AG04450 (cell line): ENCODE measurements at regions not wholly inside any gene's neighbourhood (a gene's known extent, or its start where the extent isn't known, plus 50 kb on each side); places are given as distances from the start of the nearest gene placed in this dataset.

Source experiments
- CTCF ChIA-PET: fragments of 300-600, 350-600 bp; formaldehyde crosslinking; extraction: SDS; loops from one replicate; lab custom pipeline; 2022; ENCODE audit warnings: antibody characterized with exemption, inconsistent platforms; lab: Charles Lee
- POLR2A ChIA-PET: fragments of 350-600 bp; formaldehyde crosslinking; extraction: SDS; loops from one replicate; lab custom pipeline; 2021; ENCODE audit warnings: antibody characterized with exemption, inconsistent platforms; lab: Yijun Ruan, JAX
- DNase-seq: peaks from one replicate; pipeline ENCODE4 v3.0.0-alpha.2; 2011; ENCODE audit warnings: low read depth, low spot score
- H3K27ac ChIP-seq: one replicate; pipeline ENCODE4 v1.5.1; 2012; ENCODE audit warnings: low read depth, low read length, control low read depth
- H3K27me3 ChIP-seq: one replicate; pipeline ENCODE4 v1.6.0; 2012; ENCODE audit warnings: low read length; ENCODE audit not compliant: control insufficient read depth, insufficient read depth
- H3K4me3 ChIP-seq: 2 replicates; pipeline ENCODE4 v1.5.1; 2011; ENCODE audit warnings: mild to moderate bottlenecking, low read depth, low read length, control low read depth
- H3K9me3 ChIP-seq: 2 replicates; pipeline ENCODE4 v1.5.1; 2012; ENCODE audit warnings: low read length; ENCODE audit not compliant: control insufficient read depth, insufficient read depth
- TF ChIP-seq, protein P1 (sequence below): IDR thresholded peaks from 2 replicates; pipeline ENCODE4 v1.5.1; 2011; ENCODE audit warnings: low read depth, low read length, control low read depth, inconsistent platforms

DNA sequence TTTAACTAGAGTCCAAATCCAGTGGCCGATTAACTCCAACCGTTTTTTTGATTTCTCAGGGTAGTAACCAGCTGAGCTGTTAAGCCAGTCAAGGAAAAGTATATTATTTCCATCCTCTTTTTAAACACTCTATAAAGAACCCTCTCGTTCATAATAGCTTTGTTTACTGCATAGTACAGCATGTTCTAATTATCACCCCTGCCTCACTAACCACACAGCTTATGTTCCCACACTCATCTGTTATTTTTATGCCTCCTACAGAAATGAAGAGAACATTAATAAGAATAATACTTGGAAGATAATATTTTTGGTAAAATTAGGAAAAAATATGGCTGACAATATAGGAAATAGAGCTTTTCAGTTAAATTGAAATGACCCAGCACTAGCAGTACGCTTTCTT is 2132.8 kb upstream of the CELF4 start:
- no peak for DNase-seq
- no peak overlapping the region for H3K4me3 ChIP-seq
- POLR2A ChIA-PET = no interaction called here
- no peak overlapping the region for H3K27ac ChIP-seq
- H3K27me3 ChIP-seq = no peaks in the 10 kb centered on the region
- no peaks in the 10 kb centered on the region for H3K9me3 ChIP-seq
- CTCF ChIA-PET = interaction anchor here (0.5 kb wide), 1 partner anchor 14 kb away, joined by 4 read pairs; no protein-coding TSS in a partner anchor
- TF ChIP-seq, protein P1, sequence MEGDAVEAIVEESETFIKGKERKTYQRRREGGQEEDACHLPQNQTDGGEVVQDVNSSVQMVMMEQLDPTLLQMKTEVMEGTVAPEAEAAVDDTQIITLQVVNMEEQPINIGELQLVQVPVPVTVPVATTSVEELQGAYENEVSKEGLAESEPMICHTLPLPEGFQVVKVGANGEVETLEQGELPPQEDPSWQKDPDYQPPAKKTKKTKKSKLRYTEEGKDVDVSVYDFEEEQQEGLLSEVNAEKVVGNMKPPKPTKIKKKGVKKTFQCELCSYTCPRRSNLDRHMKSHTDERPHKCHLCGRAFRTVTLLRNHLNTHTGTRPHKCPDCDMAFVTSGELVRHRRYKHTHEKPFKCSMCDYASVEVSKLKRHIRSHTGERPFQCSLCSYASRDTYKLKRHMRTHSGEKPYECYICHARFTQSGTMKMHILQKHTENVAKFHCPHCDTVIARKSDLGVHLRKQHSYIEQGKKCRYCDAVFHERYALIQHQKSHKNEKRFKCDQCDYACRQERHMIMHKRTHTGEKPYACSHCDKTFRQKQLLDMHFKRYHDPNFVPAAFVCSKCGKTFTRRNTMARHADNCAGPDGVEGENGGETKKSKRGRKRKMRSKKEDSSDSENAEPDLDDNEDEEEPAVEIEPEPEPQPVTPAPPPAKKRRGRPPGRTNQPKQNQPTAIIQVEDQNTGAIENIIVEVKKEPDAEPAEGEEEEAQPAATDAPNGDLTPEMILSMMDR = no peak

- TF ChIP-seq, protein P1 = no peak
- ChIA-PET CTCF (no interaction called here), POLR2A (no interaction called here)
- Histone ChIP-seq H3K27ac (no peak overlapping the region), H3K27me3 (no peaks in the 10 kb centered on the region), H3K9me3 (no peaks in the 10 kb centered on the region), H3K4me3 (no peak overlapping the region)
- DNase-seq = no peak
Measured at GRCh38 chr18:39693359-39693758, 2127.8 kb upstream of the CELF4 start.

DNA sequence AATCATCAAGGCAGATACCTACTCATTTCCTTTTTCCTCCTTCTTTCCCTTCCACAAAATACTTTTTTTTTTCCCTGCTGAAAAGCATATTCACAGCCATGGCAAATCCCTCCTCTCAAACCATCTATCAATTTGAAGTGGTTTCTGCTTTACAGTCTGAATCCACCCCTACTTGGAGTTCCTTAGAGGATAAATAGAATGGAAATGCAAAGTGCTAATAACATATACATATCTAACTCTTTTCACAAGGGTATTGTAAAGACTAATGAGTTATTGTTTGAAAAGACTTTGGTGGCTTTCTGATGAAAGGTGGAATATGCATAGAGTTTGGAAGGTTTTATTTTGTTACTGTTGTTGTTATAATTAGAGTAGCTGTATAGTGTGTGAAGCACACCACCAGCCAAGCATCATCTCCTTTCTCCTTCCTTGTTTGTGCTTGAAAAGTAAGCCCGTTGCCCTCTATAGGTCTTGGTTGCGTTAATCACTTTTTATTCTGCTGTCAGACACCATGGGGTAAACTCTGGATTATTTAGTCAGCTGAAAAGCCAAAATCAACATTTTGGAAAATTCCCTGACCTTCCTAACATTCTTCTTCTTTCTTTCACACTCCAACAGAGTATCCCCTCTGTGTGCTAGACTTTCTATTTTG is 2126.9 kb upstream of the CELF4 start:
- TF ChIP-seq, protein P1 = no peak
- no peaks in the 10 kb centered on the region for H3K9me3 ChIP-seq
- no peaks in the 10 kb centered on the region for H3K27me3 ChIP-seq
- ChIA-PET CTCF (no interaction called here), POLR2A (interaction anchor here (0.7 kb wide), 1 partner anchor 1690 kb away, joined by 4 read pairs; no protein-coding TSS in a partner anchor)
- H3K4me3 ChIP-seq = no peak overlapping the region
- H3K27ac ChIP-seq = no peak overlapping the region
- no peak for DNase-seq

- H3K27ac ChIP-seq = no peak overlapping the region
- no peak overlapping the region for H3K4me3 ChIP-seq
- TF ChIP-seq, protein P1 = no peak
- no peaks in the 10 kb centered on the region for H3K9me3 ChIP-seq
- H3K27me3 ChIP-seq = no peaks in the 10 kb centered on the region
- ChIA-PET CTCF (no interaction called here), POLR2A (no interaction called here)
- no peak for DNase-seq
Measured at GRCh38 chr18:39685303-39685902, 2119.8 kb upstream of the CELF4 start.

DNA sequence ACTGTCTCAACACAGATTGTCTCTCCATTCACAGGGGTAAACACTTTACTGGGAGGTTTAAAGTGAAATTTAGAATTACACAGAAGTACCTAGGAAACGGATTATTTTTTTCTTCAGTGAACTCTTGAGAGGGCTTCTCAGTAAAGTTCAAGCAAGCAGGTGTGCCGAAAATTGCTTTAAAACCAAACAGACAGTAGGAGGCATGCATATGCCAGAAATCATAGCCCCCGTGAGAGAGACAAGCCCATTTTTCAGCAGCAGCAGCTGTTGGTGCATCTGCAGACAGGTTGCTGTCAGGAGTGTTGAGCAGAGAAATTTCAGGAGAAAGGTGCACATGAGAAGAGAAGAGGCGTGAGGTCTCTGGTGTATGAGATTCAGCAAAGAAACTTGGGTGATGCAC is 2115.5 kb upstream of the CELF4 start:
- DNase-seq = no peak
- CTCF ChIA-PET = no interaction called here
- TF ChIP-seq, protein P1 = no peak
- Histone ChIP-seq H3K27me3 (no peaks in the 10 kb centered on the region), H3K9me3 (no peaks in the 10 kb centered on the region), H3K4me3 (no peak overlapping the region), H3K27ac (no peak overlapping the region)
- POLR2A ChIA-PET = no interaction called here
